Panc1 (cell line): ENCODE measurements at regions not wholly inside any gene's neighbourhood (a gene's known extent, or its start where the extent isn't known, plus 50 kb on each side); places are given as distances from the start of the nearest gene placed in this dataset.

ENCODE experiments used
- ATAC-seq: fragments of 200-7000 bp; cut with Tn5 transposase; 2 replicates; pipeline ENCODE4 v1.9.1; 2020; ENCODE audit warnings: mild to moderate bottlenecking, moderate library complexity
- BruUV-seq: library from RNA; stranded (reverse); fragments of 400-500 nt; replicated peaks from 2 replicates; lab custom pipeline; 2021; lab: Mats Ljungman, UMichigan
- CTCF ChIA-PET: fragments of 300-600 bp; sonication (Branson Sonifier 250); formaldehyde crosslinking; loops from one replicate; lab custom pipeline; 2022; ENCODE audit warnings: antibody characterized with exemption; lab: Charles Lee
- POLR2A ChIA-PET: fragments of 300-600 bp; sonication (Branson Sonifier 250); formaldehyde crosslinking; loops from one replicate; lab custom pipeline; 2022; ENCODE audit warnings: antibody characterized with exemption; lab: Charles Lee
- DNase-seq: peaks from one replicate; pipeline ENCODE4 v3.0.0-alpha.2; 2010; ENCODE audit warnings: low read depth, low spot score
- H3K27ac ChIP-seq: 2 replicates; pipeline ENCODE4 v1.5.1; 2011; ENCODE audit warnings: mild to moderate bottlenecking, low read length, inconsistent platforms
- H3K27me3 ChIP-seq: fragments of 200-500 bp; sonication (Bioruptor generic); 2 replicates; pipeline ENCODE4 v1.6.0; 2014; ENCODE audit warnings: low read length, inconsistent platforms; ENCODE audit not compliant: control insufficient read depth, insufficient read depth
- H3K36me3 ChIP-seq: fragments of 200-500 bp; sonication (Bioruptor generic); 2 replicates; pipeline ENCODE4 v1.5.1; 2014; ENCODE audit warnings: inconsistent platforms, mild to moderate bottlenecking, low read length, moderate library complexity; ENCODE audit not compliant: control insufficient read depth, insufficient read depth
- H3K4me1 ChIP-seq: 2 replicates; pipeline ENCODE4 v1.5.1; 2011; ENCODE audit warnings: inconsistent platforms, mild to moderate bottlenecking, low read length, moderate library complexity; ENCODE audit not compliant: control insufficient read depth, insufficient read depth
- H3K4me3 ChIP-seq, 2 experiments: 2 replicates each; pipeline ENCODE4 v1.5.1; 2011 to 2012; ENCODE audit warnings: low read depth in 2 of 2, low read length in 2 of 2, mild to moderate bottlenecking in 2 of 2, inconsistent platforms in 1 of 2, moderate library complexity in 1 of 2
- H3K9me3 ChIP-seq: fragments of 200-500 bp; sonication (Bioruptor generic); 2 replicates; pipeline ENCODE4 v1.5.1; 2014; ENCODE audit warnings: low read depth, mild to moderate bottlenecking, inconsistent platforms, low read length, moderate library complexity; ENCODE audit not compliant: control insufficient read depth, insufficient read depth
- CTCF ChIP-seq: fragments of 450-650 bp; IDR thresholded peaks from 2 replicates; pipeline ENCODE4 v1.5.1; 2017; ENCODE audit warnings: mild to moderate bottlenecking
- POLR2AphosphoS5 ChIP-seq: IDR thresholded peaks from 2 replicates; pipeline ENCODE4 v1.6.1; 2012; ENCODE audit warnings: mild to moderate bottlenecking, low read depth, low read length, moderate library complexity
- REST ChIP-seq, 2 experiments: IDR thresholded peaks; 2 replicates each; pipeline ENCODE4 v1.6.1; 2011 to 2012; ENCODE audit warnings: low read depth in 2 of 2, control low read depth in 1 of 2, low read length in 1 of 2, mild to moderate bottlenecking in 1 of 2, moderate library complexity in 1 of 2; ENCODE audit not compliant: insufficient read depth in 1 of 2
- SIN3A ChIP-seq: IDR thresholded peaks from 2 replicates; pipeline ENCODE4 v1.6.1; 2012; ENCODE audit warnings: low read depth, mild to moderate bottlenecking, low read length, moderate library complexity, borderline replicate concordance; ENCODE audit not compliant: insufficient read depth
- TCF7L2 ChIP-seq: IDR thresholded peaks from 2 replicates; pipeline ENCODE4 v1.6.1; 2011; ENCODE audit warnings: mild to moderate bottlenecking, low read depth, low read length, inconsistent platforms
- in situ Hi-C: cut with HindIII; loops from 2 replicates; pipeline ENCODE4 v1.10.0; 2016; ENCODE audit warnings: low sequenced_read_pairs, low pct_unique_long_range_greater_than_20kb
- intact Hi-C: fragments of 100-400 bp; cut with micrococcal nuclease; formaldehyde crosslinking; loops from one replicate; pipeline ENCODE4 v1.10.0; 2022; ENCODE audit not compliant: unreplicated experiment

DNA sequence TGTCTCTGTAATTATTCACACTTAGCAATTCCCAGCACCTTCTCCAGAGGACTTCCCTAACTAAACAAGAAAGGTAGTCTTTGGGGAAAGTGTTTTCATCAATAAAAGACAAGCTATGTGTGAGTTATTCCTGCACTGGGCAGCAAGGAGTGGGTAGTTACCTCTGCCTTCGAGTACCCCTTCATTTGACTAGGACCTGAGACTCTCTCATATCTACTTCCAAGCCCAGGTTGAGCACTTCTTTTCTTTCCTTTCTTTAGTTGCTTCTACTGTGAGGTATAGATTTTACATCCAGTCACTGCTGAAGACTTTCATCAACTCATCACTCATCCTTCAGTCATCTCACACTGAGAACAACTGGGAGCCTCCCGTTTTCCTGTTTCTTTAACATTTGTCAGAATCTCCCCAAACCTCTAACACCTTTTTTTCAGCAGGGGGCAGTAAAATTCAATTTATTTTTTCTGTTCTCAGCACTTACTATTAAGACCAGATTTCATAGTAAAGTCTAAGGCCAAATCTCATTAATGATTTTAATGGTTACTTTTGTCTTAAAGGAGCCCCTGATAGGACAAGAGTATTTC is 80.1 kb upstream of the PRSS1 start:
- Histone ChIP-seq H3K4me3 (no peak overlapping the region), H3K27ac (no peak overlapping the region), H3K36me3 (no peaks in the 10 kb centered on the region), H3K9me3 (no peaks in the 10 kb centered on the region), H3K4me1 (no peaks in the 10 kb centered on the region), H3K27me3 (no peaks in the 10 kb centered on the region)
- ChIA-PET POLR2A (no interaction called here), CTCF (no interaction called here)
- no peak for DNase-seq
- no peak for ATAC-seq
- TF ChIP-seq TCF7L2: no peak
- no peak for TF ChIP-seq SIN3A
- TF ChIP-seq CTCF: no peak; the same call in 1 of the 2 replicates
- no peak for TF ChIP-seq REST (IDR thresholded peaks at IDR 0.05; ENCODE audit: insufficient read depth in 1 of 2, low read depth in 2 of 2, low read length in 1 of 2)
- TF ChIP-seq POLR2AphosphoS5: no peak
- intact Hi-C loops: loop anchor here (2.0 kb wide), 1 partner anchor 114 kb away; no protein-coding TSS in a partner anchor
- in situ Hi-C loops: no loop called here
- no TSS peak for BruUV-seq

DNA sequence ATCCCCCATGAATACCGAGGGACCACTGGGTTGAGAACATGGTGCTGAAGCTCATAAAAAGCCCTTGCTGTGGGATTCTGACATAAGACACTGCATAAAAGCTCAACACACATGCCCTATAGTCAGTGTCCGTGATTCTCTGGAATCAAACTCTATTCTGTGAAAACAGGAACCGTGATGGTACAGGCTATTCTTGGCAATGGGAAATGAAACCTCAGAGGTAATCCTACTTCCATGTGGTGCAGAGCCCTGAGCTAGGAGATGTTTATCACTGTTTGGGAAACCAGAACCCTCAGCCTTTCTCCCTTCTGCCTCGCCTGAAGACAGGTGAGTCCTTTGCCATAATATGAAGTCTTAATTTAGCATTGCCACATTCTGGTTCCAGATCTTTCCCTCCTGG is 80.8 kb upstream of the PRSS1 start:
- Histone ChIP-seq H3K9me3 (no peaks in the 10 kb centered on the region), H3K4me1 (no peaks in the 10 kb centered on the region), H3K27ac (no peak overlapping the region), H3K4me3 (no peak overlapping the region), H3K36me3 (no peaks in the 10 kb centered on the region), H3K27me3 (no peaks in the 10 kb centered on the region)
- no TSS peak for BruUV-seq
- POLR2A ChIA-PET: no interaction called here
- in situ Hi-C loops: no loop called here
- no peak for TF ChIP-seq SIN3A
- TF ChIP-seq POLR2AphosphoS5: no peak
- no peak for TF ChIP-seq REST (IDR thresholded peaks at IDR 0.05; ENCODE audit: insufficient read depth in 1 of 2, low read depth in 2 of 2, low read length in 1 of 2)
- TF ChIP-seq TCF7L2: no peak
- no peak for TF ChIP-seq CTCF
- intact Hi-C loops: loop anchor here (2.0 kb wide), 1 partner anchor 114 kb away; no protein-coding TSS in a partner anchor
- ATAC-seq (no peak), DNase-seq (no peak)
- CTCF ChIA-PET: interaction anchor here (1.0 kb wide), 1 partner anchor 64 kb away, joined by 3 read pairs; no protein-coding TSS in a partner anchor
